Neural cell (in vitro differentiated cells): ENCODE measurements at regions not wholly inside any gene's neighbourhood (a gene's known extent, or its start where the extent isn't known, plus 50 kb on each side); places are given as distances from the start of the nearest gene placed in this dataset.

Experiments used
- H2AFZ ChIP-seq: fragments of 200-600, 300-800 bp; sonication (generic), shearing (Covaris generic); 2 replicates; pipeline ENCODE4 v1.6.0; 2014; ENCODE audit warnings: low read depth, mild to moderate bottlenecking, antibody characterized with exemption, low read length, moderate library complexity
- H3F3A ChIP-seq: fragments of 200-600 bp; shearing (Covaris generic); 2 replicates; pipeline ENCODE4 v1.6.1; 2016; ENCODE audit warnings: mild to moderate bottlenecking, moderate library complexity, mixed read lengths, antibody characterized with exemption, low read length; ENCODE audit not compliant: insufficient read depth, poor library complexity, severe bottlenecking
- H3K27ac ChIP-seq: fragments of 200-600, 300-800 bp; sonication (generic), shearing (Covaris generic); 2 replicates; pipeline ENCODE4 v1.5.1; 2014; ENCODE audit warnings: mild to moderate bottlenecking, low read length, moderate library complexity
- H3K27me3 ChIP-seq: fragments of 300-800, 200-600 bp; sonication (generic), shearing (Covaris generic); 2 replicates; pipeline ENCODE4 v1.6.0; 2014; ENCODE audit warnings: mild to moderate bottlenecking, low read depth, low read length, moderate library complexity; ENCODE audit not compliant: insufficient read depth
- H3K36me3 ChIP-seq: fragments of 300-800, 200-600 bp; sonication (generic), shearing (Covaris generic); 2 replicates; pipeline ENCODE4 v1.5.1; 2014; ENCODE audit warnings: mild to moderate bottlenecking, antibody characterized with exemption, low read length, moderate library complexity; ENCODE audit not compliant: insufficient read depth
- H3K4me2 ChIP-seq: fragments of 300-800, 200-600 bp; sonication (generic), shearing (Covaris generic); 2 replicates; pipeline ENCODE4 v1.6.0; 2014; ENCODE audit warnings: mild to moderate bottlenecking, low read length
- H3K4me3 ChIP-seq: fragments of 300-800, 200-600 bp; sonication (generic), shearing (Covaris generic); 2 replicates; pipeline ENCODE4 v1.5.1; 2014; ENCODE audit warnings: mild to moderate bottlenecking, low read length, moderate library complexity
- H3K79me2 ChIP-seq: fragments of 200-600 bp; shearing (Covaris generic); replicated peaks from 2 replicates; pipeline ENCODE4 v1.6.0; 2014; ENCODE audit warnings: mild to moderate bottlenecking, low read length, moderate library complexity; ENCODE audit not compliant: insufficient read depth
- H3K9ac ChIP-seq: fragments of 300-800, 200-600 bp; sonication (generic), shearing (Covaris generic); 2 replicates; pipeline ENCODE4 v1.6.1; 2016; ENCODE audit warnings: mild to moderate bottlenecking, low read length, mixed read lengths
- H3K9me2 ChIP-seq: fragments of 200-600 bp; shearing (Covaris generic); 2 replicates; pipeline ENCODE4 v1.6.1; 2016; ENCODE audit warnings: mild to moderate bottlenecking, low read length, mixed read lengths; ENCODE audit not compliant: insufficient read depth
- H3K9me3 ChIP-seq: fragments of 200-600, 300-800 bp; sonication (generic), shearing (Covaris generic); 2 replicates; pipeline ENCODE4 v1.6.1; 2016; ENCODE audit warnings: mild to moderate bottlenecking, mixed run types, low read length, moderate library complexity, mixed read lengths
- H4K20me1 ChIP-seq: fragments of 200-600 bp; shearing (Covaris generic); 2 replicates; pipeline ENCODE4 v1.6.1; 2016; ENCODE audit warnings: mild to moderate bottlenecking, mixed run types; ENCODE audit not compliant: insufficient read depth
- CTCF ChIP-seq: fragments of 450-650 bp; IDR thresholded peaks from 2 replicates; pipeline ENCODE4 v1.5.1; 2014; ENCODE audit warnings: antibody characterized with exemption, mild to moderate bottlenecking, moderate library complexity; ENCODE audit not compliant: poor library complexity, severe bottlenecking
- EP300 ChIP-seq: fragments of 450-650 bp; conservative IDR thresholded peaks from 2 replicates; pipeline ENCODE4 v1.6.1; 2014; ENCODE audit warnings: antibody characterized with exemption, mild to moderate bottlenecking, moderate library complexity; ENCODE audit not compliant: poor library complexity, severe bottlenecking
- EZH2 ChIP-seq: fragments of 200-600, 300-800 bp; shearing (Covaris generic), sonication (generic); IDR thresholded peaks from 2 replicates; pipeline ENCODE4 v1.6.1; 2014; ENCODE audit warnings: antibody characterized with exemption, low read length, borderline replicate concordance, mild to moderate bottlenecking; ENCODE audit not compliant: insufficient read depth, poor library complexity, severe bottlenecking
- MXI1 ChIP-seq: fragments of 450-650 bp; conservative IDR thresholded peaks from 2 replicates; pipeline ENCODE4 v1.6.1; 2014; ENCODE audit warnings: antibody characterized with exemption, mild to moderate bottlenecking; ENCODE audit not compliant: poor library complexity, severe bottlenecking
- POLR2AphosphoS5 ChIP-seq: IDR thresholded peaks from 2 replicates; pipeline ENCODE4 v1.6.1; 2012
- RAD21 ChIP-seq: fragments of 450-650 bp; conservative IDR thresholded peaks from 2 replicates; pipeline ENCODE4 v1.6.1; 2014; ENCODE audit warnings: antibody characterized with exemption, mild to moderate bottlenecking, moderate library complexity
- REST ChIP-seq: IDR thresholded peaks from 2 replicates; pipeline ENCODE4 v1.6.1; 2012; ENCODE audit warnings: borderline replicate concordance
- SMC3 ChIP-seq: fragments of 450-650 bp; conservative IDR thresholded peaks from 2 replicates; pipeline ENCODE4 v1.6.1; 2014; ENCODE audit warnings: antibody characterized with exemption, mild to moderate bottlenecking, moderate library complexity; ENCODE audit not compliant: poor library complexity
- TAF1 ChIP-seq: IDR thresholded peaks from 2 replicates; pipeline ENCODE4 v1.6.1; 2012; ENCODE audit warnings: low read depth

GRCh38 chr12:124498275-124499189, 68.9 kb downstream of the NCOR2 start:
- TF ChIP-seq TAF1 (no peak), RAD21 (no peak), EZH2 (no peak), POLR2AphosphoS5 (no peak), MXI1 (no peak), REST (no peak), CTCF (no peak), SMC3 (no peak), EP300 (no peak)
- Histone ChIP-seq H3K36me3 (no peaks in the 10 kb centered on the region), H3K79me2 (peaks cover 4% of the 10 kb centered on the region), H2AFZ (no peak overlapping the region), H3K9me3 (no peaks in the 10 kb centered on the region), H3K27ac (no peak overlapping the region), H4K20me1 (no peaks in the 10 kb centered on the region), H3K9ac (no peak overlapping the region), H3K4me3 (no peak overlapping the region), H3F3A (no peaks in the 10 kb centered on the region), H3K4me2 (no peak overlapping the region), H3K9me2 (no peaks in the 10 kb centered on the region), H3K27me3 (no peaks in the 10 kb centered on the region)

GRCh38 chr12:124497658-124498057, 69.8 kb downstream of the NCOR2 start:
- Histone ChIP-seq H3K4me3 (no peak overlapping the region), H3F3A (no peaks in the 10 kb centered on the region), H3K36me3 (no peaks in the 10 kb centered on the region), H3K4me2 (no peak overlapping the region), H3K9ac (no peak overlapping the region), H4K20me1 (no peaks in the 10 kb centered on the region), H3K9me2 (no peaks in the 10 kb centered on the region), H3K27me3 (no peaks in the 10 kb centered on the region), H3K9me3 (no peaks in the 10 kb centered on the region), H3K79me2 (peaks cover 4% of the 10 kb centered on the region), H2AFZ (no peak overlapping the region), H3K27ac (no peak overlapping the region)
- no peak for TF ChIP-seq RAD21
- no peak for TF ChIP-seq REST
- no peak for TF ChIP-seq TAF1
- no peak for TF ChIP-seq MXI1
- TF ChIP-seq EP300 = no peak
- TF ChIP-seq CTCF = no peak
